ENCODE measurements at regions not wholly inside any gene's neighbourhood (a gene's known extent, or its start where the extent isn't known, plus 50 kb on each side); places are given as distances from the start of the nearest gene placed in this dataset.

DNA sequence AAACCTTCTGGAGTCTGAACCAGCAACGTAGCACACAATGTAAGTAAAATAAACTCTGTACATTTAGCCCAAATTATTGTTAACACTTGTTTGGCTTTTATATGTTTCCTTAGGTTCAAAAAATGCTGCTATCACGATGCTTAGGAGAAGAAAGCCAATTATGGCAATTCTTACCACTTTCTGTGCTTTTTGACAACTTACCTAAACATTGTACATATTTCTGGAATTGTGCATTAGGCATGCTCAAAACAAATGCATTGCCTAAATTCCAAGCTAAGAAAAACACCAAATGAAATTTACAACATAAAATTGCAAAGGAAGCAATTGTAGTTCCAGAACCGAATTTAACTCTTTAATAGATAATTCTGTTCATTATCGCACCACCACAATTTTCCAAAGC, 585.6 kb upstream of the DSEL start:
- DNase-seq (ENCODE audit: extremely low spot score): no peak
- ChIA-PET CTCF (interaction anchor here (1.1 kb wide), 1 partner anchor 9 kb away, joined by 5 read pairs; no protein-coding TSS in a partner anchor), POLR2A (no interaction called here)
- TF ChIP-seq, protein P1, sequence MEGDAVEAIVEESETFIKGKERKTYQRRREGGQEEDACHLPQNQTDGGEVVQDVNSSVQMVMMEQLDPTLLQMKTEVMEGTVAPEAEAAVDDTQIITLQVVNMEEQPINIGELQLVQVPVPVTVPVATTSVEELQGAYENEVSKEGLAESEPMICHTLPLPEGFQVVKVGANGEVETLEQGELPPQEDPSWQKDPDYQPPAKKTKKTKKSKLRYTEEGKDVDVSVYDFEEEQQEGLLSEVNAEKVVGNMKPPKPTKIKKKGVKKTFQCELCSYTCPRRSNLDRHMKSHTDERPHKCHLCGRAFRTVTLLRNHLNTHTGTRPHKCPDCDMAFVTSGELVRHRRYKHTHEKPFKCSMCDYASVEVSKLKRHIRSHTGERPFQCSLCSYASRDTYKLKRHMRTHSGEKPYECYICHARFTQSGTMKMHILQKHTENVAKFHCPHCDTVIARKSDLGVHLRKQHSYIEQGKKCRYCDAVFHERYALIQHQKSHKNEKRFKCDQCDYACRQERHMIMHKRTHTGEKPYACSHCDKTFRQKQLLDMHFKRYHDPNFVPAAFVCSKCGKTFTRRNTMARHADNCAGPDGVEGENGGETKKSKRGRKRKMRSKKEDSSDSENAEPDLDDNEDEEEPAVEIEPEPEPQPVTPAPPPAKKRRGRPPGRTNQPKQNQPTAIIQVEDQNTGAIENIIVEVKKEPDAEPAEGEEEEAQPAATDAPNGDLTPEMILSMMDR (IDR thresholded peaks at IDR 0.05; ENCODE audit: control extremely low read depth, extremely low read depth, low read depth, missing control alignments): no peak

DNA sequence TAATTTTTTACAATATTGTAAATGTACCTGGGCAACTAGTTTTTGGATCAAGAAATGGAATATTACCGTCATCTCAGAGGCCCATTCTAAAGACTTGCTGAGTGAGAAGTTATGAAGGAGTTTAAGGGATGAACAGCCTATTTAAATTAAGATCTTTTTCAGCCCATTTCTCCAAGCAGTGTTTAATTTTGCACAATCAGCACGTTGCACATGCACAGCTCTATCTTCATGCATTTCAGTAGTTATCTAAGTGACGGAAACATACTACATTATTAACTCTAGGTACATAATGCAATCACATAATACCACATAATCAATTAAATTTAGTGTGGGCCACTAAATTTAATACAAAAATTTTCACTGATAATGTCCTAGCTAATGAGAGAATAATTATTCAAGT, 582.1 kb upstream of the DSEL start:
- CTCF ChIA-PET: no interaction called here

DNA sequence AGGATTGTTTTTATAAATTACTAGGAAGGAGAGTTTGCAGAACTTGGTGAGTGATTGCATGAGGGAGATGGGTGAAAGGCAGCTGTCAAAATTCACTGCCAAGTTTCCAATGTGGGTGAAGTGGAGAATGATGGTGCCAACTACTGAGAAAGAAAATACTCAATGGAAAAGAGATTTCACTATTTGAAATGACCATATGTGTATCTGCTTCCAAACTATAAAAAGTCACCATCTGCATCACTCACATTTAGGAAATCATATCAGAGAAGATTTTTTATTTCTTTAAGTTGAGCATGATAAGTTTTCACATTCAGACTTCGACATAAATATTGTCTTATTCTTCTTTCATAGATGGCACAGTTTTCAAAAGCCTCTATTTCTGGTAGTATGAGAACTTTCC, 570.0 kb upstream of the DSEL start:
- TF ChIP-seq, protein P1 (IDR thresholded peaks at IDR 0.05; ENCODE audit: control extremely low read depth, extremely low read depth, low read depth, missing control alignments): no peak
- ChIA-PET CTCF (no interaction called here), POLR2A (no interaction called here)
- no peak for DNase-seq (ENCODE audit: extremely low spot score)

More for the DNA sequence above, 582.1 kb upstream of the DSEL start:
- TF ChIP-seq, protein P1 (IDR thresholded peaks at IDR 0.05; ENCODE audit: control extremely low read depth, extremely low read depth, low read depth, missing control alignments): no peak
- DNase-seq (ENCODE audit: extremely low spot score): no peak
- POLR2A ChIA-PET: no interaction called here

DNA sequence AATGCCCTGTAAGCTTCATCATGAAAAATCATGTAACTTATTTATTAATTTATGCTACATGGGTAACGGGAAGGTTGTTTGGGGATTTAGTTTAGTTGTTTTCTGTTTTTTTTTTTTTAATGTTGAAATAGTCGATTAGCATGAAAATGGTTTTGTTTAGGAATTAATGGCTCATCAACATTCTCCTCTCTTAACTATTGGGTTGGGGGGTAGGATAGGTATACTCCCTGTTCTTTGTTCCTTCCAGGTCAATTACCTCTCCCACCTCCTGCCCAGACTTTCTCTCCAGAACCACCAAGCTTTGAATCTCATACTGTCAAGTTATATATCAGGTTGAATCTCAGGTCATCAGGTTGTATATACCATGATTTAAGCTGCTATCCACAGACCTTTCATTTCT, 568.7 kb upstream of the DSEL start:
- DNase-seq (ENCODE audit: extremely low spot score): no peak
- TF ChIP-seq, protein P1 (IDR thresholded peaks at IDR 0.05; ENCODE audit: control extremely low read depth, extremely low read depth, low read depth, missing control alignments): no peak
- ChIA-PET POLR2A (no interaction called here), CTCF (interaction anchor here (1.7 kb wide), 1 partner anchor 68 kb away, joined by 4 read pairs; no protein-coding TSS in a partner anchor)

DNA sequence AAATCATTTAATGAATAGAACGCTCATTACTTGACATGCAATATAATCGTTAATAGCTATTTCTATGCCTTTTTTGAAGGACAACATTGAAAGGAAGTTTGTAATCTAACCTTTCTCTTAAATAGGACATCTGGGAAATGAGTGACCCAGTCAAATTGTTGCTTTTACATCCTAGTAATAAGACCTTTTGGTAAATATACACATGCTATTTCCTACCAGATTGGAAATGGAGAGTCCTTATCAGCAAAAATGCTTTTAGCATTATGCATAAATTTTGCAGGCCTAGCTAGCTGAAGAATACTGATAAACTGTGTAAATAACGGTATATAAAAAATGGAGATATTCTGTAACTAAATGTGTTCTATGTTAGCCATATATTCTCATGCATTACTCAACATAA, 567.3 kb upstream of the DSEL start:
- no peak for DNase-seq (ENCODE audit: extremely low spot score)
- ChIA-PET POLR2A (no interaction called here), CTCF (no interaction called here)
- TF ChIP-seq, protein P1 (IDR thresholded peaks at IDR 0.05; ENCODE audit: control extremely low read depth, extremely low read depth, low read depth, missing control alignments): no peak

DNA sequence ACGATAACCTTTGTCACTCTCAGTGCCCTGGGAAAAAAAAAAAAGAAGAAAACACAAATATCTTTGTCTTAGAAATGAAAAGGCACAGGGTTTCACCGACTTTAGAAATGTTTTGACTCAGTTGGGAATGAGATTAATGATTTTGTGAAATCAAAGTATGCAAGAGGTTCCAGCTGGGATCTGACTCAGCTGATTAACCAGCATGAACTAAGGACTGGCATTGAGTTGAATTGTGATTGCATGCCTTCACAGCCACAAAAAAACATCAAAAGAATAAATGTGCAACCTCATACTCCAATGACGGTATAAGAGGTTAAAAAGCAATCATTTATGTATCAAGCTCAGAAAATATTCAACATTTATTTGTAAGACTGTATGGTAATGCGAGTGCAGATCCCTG, 566.6 kb upstream of the DSEL start:
- CTCF ChIA-PET: no interaction called here
- no peak for DNase-seq (ENCODE audit: extremely low spot score)
- TF ChIP-seq, protein P1 (IDR thresholded peaks at IDR 0.05; ENCODE audit: control extremely low read depth, extremely low read depth, low read depth, missing control alignments): no peak
- POLR2A ChIA-PET: no interaction called here

DNA sequence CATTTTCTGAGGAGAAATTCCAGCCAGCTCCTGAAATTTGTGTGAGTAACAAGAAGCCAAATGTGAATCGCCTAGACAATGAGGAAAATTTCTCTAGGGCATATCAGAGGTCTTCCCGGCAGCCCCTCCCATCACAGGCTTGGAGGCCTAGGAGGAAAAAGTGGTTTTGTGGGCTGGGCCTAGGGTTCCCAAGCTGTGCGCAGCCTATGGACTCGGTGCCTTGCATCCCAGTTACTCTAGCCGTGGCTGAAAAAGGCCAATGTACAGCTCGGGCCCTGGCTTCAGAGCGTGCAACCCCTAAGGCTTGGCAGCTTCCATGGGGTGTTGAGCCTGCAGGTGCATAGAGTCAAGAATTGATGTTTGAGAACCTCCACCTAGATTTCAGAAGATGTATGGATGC, 556.2 kb upstream of the DSEL start:
- ChIA-PET CTCF (interaction anchor here (1.1 kb wide), 1 partner anchor 20 kb away, joined by 3 read pairs; no protein-coding TSS in a partner anchor), POLR2A (no interaction called here)
- TF ChIP-seq, protein P1 (IDR thresholded peaks at IDR 0.05; ENCODE audit: control extremely low read depth, extremely low read depth, low read depth, missing control alignments): no peak
- no peak for DNase-seq (ENCODE audit: extremely low spot score)
